Nephron (organoid): ENCODE measurements at regions not wholly inside any gene's neighbourhood (a gene's known extent, or its start where the extent isn't known, plus 50 kb on each side); places are given as distances from the start of the nearest gene placed in this dataset.
A peak's percentile ranks its signal among the peaks of the same experiment; 100 is the strongest.
"Not testable (repeated sequence)": the region's sequence is repeated elsewhere in the genome, so short reads cannot be mapped to it uniquely, and the experiment has no call there.

ENCODE experiments used
- H3K27ac Mint-ChIP-seq, 3 experiments: 2 replicates each; pipeline ENCODE4 v1.8.0; 2020; ENCODE audit warnings: mixed read lengths in 3 of 3, mild to moderate bottlenecking in 2 of 3, moderate library complexity in 1 of 3
- H3K27me3 Mint-ChIP-seq: 2 replicates; pipeline ENCODE4 v1.8.0; 2021; ENCODE audit warnings: low read depth, mild to moderate bottlenecking, moderate library complexity, mixed read lengths
- H3K36me3 Mint-ChIP-seq: 2 replicates; pipeline ENCODE4 v1.8.0; 2020; ENCODE audit warnings: low read depth, mixed read lengths
- H3K4me1 Mint-ChIP-seq: 2 replicates; pipeline ENCODE4 v1.8.0; 2020; ENCODE audit warnings: mixed read lengths
- H3K4me3 Mint-ChIP-seq, 3 experiments: 2 replicates each; pipeline ENCODE4 v1.8.0; 2020; ENCODE audit warnings: mild to moderate bottlenecking in 3 of 3, mixed read lengths in 3 of 3, moderate library complexity in 2 of 3
- H3K9me3 Mint-ChIP-seq: 2 replicates; pipeline ENCODE4 v1.8.0; 2020; ENCODE audit warnings: mixed read lengths
- CTCF ChIP-seq, 3 experiments: fragments of 200-600 bp; sonication (generic); IDR thresholded peaks; one replicate each; pipeline ENCODE4 v1.5.0; 2021; ENCODE audit warnings: antibody characterized with exemption in 3 of 3; ENCODE audit not compliant: unreplicated experiment in 3 of 3

- no peaks in the 10 kb centered on the region for H3K27me3 Mint-ChIP-seq
- H3K4me1 Mint-ChIP-seq: peaks cover 12% of the 10 kb centered on the region
- no peak for TF ChIP-seq CTCF (IDR thresholded peaks at IDR 0.05; ENCODE audit: unreplicated experiment in 3 of 3)
- H3K4me3 Mint-ChIP-seq: no peak overlapping the region
- peaks cover 8% of the 10 kb centered on the region for H3K36me3 Mint-ChIP-seq
- no peak overlapping the region for H3K27ac Mint-ChIP-seq
- peaks cover 32% of the 10 kb centered on the region for H3K9me3 Mint-ChIP-seq
Observed at GRCh38 chr18:11343096-11343495, 193.7 kb upstream of the PIEZO2 start.

DNA sequence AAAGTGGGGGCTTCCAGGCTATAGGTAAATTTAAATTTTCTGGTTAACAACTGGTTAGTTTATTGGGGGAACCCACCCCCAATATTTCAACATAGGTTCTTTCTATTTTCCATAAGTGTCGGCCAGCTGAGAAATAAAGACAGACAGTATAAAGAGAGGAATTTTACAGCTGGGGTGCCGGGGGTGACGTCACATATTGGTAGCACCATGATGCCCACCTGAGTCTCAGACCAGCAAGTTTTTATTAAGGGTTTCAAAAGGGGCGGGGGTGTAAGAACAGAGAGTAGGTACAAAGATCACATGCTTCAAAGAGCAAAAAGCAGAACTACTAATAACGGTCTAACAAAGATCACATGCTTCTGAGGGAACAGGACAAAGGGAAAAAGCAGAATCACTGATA lies 192.7 kb upstream of the PIEZO2 start:
- Mint-ChIP-seq H3K4me1 (peaks cover 15% of the 10 kb centered on the region), H3K9me3 (peaks cover 25% of the 10 kb centered on the region)
- H3K36me3 Mint-ChIP-seq, H3K27ac Mint-ChIP-seq, H3K27me3 Mint-ChIP-seq, H3K4me3 Mint-ChIP-seq: not testable (repeated sequence)

DNA sequence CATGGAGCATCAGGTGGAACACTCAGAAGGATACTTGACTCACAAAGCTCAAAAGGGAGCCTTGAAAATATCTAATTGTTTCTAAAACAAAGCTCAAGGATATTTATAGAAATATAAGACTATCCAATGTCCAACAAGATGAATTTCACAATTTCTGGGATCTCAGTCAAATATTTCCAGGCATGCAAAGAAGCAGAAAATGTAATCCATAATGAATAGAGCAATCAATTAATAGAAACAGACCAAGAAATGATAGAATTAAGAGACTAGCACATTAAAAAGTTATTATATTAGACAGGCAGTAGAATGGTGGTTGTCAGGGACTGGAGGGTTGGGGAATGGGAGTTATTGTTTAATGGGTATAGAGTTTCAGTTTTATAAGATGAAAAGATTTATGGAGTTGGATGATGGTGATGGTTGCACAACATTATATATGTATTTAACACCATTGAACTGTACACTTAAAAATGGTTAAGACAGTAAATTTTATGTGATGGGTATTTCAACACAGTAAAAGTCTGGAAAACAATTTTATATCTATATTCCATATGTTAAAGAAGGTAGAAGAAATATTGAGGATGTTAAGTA lies 189.9 kb upstream of the PIEZO2 start:
- Mint-ChIP-seq H3K36me3 (peaks cover 8% of the 10 kb centered on the region), H3K4me1 (peaks cover 15% of the 10 kb centered on the region), H3K27me3 (no peaks in the 10 kb centered on the region), H3K9me3 (peaks cover 27% of the 10 kb centered on the region), H3K4me3 (no peak overlapping the region), H3K27ac (peak overlapping the region in 2 of 3 experiments; percentile 16 to 84)
- TF ChIP-seq CTCF (IDR thresholded peaks at IDR 0.05; ENCODE audit: unreplicated experiment in 3 of 3): no peak

DNA sequence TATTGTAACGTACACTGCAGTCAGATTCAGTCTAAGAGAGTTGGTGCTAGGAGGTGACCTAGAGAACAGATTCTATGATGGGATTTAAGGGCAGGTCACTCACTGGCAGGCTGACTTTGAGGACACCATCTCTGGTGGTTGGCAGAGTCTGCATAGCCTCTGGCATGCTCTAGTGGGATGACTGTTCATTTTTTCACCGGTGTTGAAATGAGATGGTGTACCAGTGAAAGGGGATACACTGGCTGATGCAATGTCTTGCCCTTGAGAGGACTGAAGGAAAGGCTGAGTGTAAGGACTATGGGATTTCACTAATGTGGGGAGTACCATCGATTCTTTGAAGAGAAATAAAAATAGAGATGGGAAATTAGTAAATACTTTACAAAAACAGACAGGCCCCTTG lies 186.9 kb upstream of the PIEZO2 start:
- TF ChIP-seq CTCF (IDR thresholded peaks at IDR 0.05; ENCODE audit: unreplicated experiment in 3 of 3): no peak
- H3K4me3 Mint-ChIP-seq: no peak overlapping the region
- no peak overlapping the region for H3K27ac Mint-ChIP-seq
- H3K9me3 Mint-ChIP-seq: peaks cover 11% of the 10 kb centered on the region
- peaks cover 15% of the 10 kb centered on the region for H3K4me1 Mint-ChIP-seq
- H3K36me3 Mint-ChIP-seq: no peaks in the 10 kb centered on the region
- H3K27me3 Mint-ChIP-seq: no peaks in the 10 kb centered on the region

DNA sequence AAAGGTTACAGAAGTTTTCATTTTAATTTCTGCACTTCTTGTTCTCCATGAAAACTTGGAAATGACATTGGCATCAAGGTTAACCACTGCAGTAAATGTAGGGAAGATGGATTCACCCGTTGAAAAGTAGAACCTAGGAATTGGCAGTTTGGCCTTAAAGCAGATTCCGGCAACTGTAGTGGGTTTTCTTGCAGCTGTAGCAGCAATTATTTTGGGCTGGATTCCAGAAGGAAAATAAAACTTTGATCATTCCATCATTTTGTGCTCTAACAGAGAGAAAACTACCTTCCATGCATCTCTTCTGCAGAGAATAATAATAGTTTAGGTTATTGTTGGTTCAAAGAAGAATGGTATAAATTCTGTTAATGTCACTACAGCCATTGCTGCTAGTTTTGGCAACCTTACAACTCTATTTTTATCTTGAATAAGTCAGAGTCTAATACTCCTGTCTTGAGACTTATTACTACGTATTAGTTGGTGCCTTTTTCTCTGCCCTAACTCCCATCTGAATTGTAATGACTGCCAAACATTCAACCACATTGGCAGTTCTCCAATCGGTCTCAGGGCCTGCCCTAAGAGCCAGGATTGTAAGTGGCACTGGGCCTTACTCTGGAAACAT lies 178.1 kb upstream of the PIEZO2 start:
- Mint-ChIP-seq H3K36me3 (no peaks in the 10 kb centered on the region), H3K4me3 (no peak overlapping the region), H3K27me3 (no peaks in the 10 kb centered on the region), H3K27ac (peak overlapping the region in 2 of 3 experiments; percentile 70 to 72), H3K9me3 (peaks cover 2% of the 10 kb centered on the region), H3K4me1 (peaks cover 36% of the 10 kb centered on the region)
- TF ChIP-seq CTCF (IDR thresholded peaks at IDR 0.05; ENCODE audit: unreplicated experiment in 3 of 3): no peak

GRCh38 chr18:11324956-11325882 lies 175.8 kb upstream of the PIEZO2 start:
- TF ChIP-seq CTCF (IDR thresholded peaks at IDR 0.05; ENCODE audit: unreplicated experiment in 3 of 3): no peak
- Mint-ChIP-seq H3K9me3 (no peaks in the 10 kb centered on the region), H3K36me3 (no peaks in the 10 kb centered on the region), H3K27ac (peak overlapping the region in 2 of 3 experiments; percentile 71 to 89), H3K27me3 (no peaks in the 10 kb centered on the region), H3K4me3 (no peak overlapping the region), H3K4me1 (peaks cover 36% of the 10 kb centered on the region)
